ENCODE measurements at regions not wholly inside any gene's neighbourhood (a gene's known extent, or its start where the extent isn't known, plus 50 kb on each side); places are given as distances from the start of the nearest gene placed in this dataset.

DNA sequence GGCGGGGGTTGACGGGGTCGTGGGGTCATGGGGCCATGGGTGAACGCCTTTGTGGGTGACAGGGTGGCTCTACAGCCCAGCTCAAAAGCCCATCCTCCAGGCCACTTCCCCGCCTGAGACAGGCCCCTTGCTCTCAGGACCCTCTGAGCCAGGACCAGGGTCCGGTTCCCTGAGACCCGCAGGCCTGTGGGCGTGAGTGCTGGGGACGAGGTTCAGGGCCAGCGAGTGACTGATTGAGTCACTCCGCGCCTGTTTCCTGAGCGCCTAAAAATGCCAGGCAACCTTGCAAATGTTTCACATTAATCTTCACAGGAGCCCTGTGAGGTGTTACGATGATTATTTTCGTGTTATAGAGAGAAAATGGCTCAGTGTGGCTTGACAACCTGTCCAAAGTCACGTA, 97.8 kb downstream of the ZNF674 start:
- DNase-seq: no peak
- Mint-ChIP-seq H3K4me3 (peak overlapping the region; percentile 86), H3K4me1 (peaks cover 34% of the 10 kb centered on the region), H3K27ac (peak overlapping the region; percentile 89), H3K27me3 (no peaks in the 10 kb centered on the region), H3K9me3 (no peaks in the 10 kb centered on the region), H3K36me3 (peaks cover 27% of the 10 kb centered on the region)
- CTCF ChIA-PET: no interaction called here

DNA sequence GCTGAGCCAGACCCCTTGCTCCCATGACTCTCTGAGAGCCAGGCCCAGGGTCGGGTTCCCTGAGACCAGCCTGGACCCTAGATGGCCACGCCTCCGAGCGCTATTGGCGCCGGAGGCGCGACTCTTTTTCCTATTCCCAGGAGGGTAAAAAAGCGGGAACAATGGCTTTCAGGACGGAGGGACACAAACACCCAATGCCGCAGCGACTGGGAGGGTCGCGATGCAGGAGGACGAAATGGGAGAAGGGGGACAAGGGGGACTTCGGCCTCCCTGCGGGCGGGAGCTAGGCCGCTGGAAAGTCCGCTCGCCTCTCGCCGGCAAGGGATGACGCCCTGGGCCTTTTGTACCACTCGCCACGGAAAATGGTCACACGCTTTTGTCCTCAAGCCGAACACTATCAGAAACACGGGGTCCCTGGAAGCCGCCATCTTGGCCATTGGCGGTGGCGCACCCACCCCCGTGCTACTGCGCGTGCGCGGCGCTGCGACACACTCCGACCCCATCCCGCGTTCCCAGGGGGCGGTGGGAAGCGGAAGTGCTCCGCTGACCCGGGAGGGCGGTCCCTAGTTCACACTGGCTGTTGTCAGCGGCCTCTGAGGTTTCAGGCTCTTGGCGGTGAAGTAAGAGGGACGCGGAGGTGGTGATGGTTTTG, 98.4 kb downstream of the ZNF674 start:
- Mint-ChIP-seq H3K36me3 (peaks cover 21% of the 10 kb centered on the region), H3K9me3 (no peaks in the 10 kb centered on the region), H3K27me3 (no peaks in the 10 kb centered on the region), H3K27ac (peak overlapping the region; percentile 89), H3K4me3 (peak overlapping the region; percentile 86), H3K4me1 (peaks cover 29% of the 10 kb centered on the region)
- CTCF ChIA-PET: no interaction called here
- DNase-seq: peak; percentile 86

DNA sequence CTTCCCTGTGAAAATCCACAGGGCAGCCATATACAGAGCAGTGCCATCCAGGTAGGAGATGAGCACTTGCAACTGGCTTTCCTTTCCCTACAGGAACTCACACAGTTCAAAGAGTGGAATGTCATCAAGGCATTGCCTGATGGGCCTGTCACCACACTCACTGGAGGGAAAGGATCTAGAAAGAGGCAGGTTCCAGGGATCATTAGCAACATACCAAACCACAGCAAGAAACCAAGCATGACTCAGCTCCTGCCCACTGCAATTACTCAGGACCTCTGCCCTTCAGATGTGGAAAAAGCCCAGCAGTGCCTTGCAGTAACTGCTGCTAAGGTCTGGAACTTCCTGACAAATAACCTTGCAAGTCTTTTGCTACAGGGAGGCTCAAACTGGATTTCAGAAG, 101.2 kb downstream of the ZNF674 start:
- Mint-ChIP-seq H3K4me3 (no peak overlapping the region), H3K36me3 (peaks cover 6% of the 10 kb centered on the region), H3K27ac (no peak overlapping the region), H3K27me3 (no peaks in the 10 kb centered on the region), H3K4me1 (peaks cover 20% of the 10 kb centered on the region), H3K9me3 (no peaks in the 10 kb centered on the region)
- CTCF ChIA-PET: no interaction called here
- DNase-seq: no peak

DNA sequence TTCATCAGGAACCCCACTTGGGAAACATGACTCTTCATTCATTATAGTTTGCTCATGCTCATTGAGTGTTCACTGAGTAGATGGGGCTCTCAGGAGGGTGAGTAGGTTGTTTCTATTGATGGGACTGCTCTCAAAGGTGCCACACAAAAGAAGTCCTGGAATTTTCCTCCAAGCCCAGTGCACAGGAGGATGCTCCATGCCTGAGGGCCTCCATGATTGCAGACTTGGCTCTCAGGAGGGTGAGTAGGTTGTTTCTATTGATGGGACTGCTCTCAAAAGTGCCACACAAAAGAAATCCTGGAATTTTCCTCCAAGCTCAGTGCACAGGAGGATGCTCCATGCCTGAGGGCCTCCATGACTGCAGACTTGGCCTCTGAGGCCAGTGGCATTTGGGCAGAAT, 108.5 kb downstream of the ZNF674 start:
- H3K9me3 Mint-ChIP-seq: no peaks in the 10 kb centered on the region
- CTCF ChIA-PET: no interaction called here
- no peaks in the 10 kb centered on the region for H3K36me3 Mint-ChIP-seq
- no peak overlapping the region for H3K4me3 Mint-ChIP-seq
- no peak overlapping the region for H3K27ac Mint-ChIP-seq
- H3K27me3 Mint-ChIP-seq: no peaks in the 10 kb centered on the region
- no peak for DNase-seq
- no peaks in the 10 kb centered on the region for H3K4me1 Mint-ChIP-seq

DNA sequence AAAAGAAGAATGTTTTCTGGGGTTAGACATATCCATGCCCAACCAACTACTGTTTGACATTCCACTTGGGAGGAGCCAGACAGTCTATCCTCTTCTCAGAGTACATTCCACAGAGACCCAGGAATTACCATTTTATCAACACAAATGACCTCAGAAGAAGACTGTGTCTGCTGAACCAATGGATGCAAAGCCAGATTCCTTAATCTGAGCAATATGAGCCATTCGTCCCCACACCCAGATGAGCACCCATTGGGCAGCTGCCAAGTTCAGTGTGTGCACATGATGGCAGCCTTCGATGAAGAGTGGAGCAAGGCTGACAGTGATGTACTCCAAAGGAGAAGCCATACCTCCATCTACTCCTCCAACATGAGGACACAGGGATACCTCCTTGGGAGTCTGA, 111.3 kb downstream of the ZNF674 start:
- no peak for DNase-seq
- H3K9me3 Mint-ChIP-seq: no peaks in the 10 kb centered on the region
- no peak overlapping the region for H3K27ac Mint-ChIP-seq
- H3K27me3 Mint-ChIP-seq: no peaks in the 10 kb centered on the region
- no peaks in the 10 kb centered on the region for H3K4me1 Mint-ChIP-seq
- CTCF ChIA-PET: no interaction called here
- no peaks in the 10 kb centered on the region for H3K36me3 Mint-ChIP-seq
- no peak overlapping the region for H3K4me3 Mint-ChIP-seq

DNA sequence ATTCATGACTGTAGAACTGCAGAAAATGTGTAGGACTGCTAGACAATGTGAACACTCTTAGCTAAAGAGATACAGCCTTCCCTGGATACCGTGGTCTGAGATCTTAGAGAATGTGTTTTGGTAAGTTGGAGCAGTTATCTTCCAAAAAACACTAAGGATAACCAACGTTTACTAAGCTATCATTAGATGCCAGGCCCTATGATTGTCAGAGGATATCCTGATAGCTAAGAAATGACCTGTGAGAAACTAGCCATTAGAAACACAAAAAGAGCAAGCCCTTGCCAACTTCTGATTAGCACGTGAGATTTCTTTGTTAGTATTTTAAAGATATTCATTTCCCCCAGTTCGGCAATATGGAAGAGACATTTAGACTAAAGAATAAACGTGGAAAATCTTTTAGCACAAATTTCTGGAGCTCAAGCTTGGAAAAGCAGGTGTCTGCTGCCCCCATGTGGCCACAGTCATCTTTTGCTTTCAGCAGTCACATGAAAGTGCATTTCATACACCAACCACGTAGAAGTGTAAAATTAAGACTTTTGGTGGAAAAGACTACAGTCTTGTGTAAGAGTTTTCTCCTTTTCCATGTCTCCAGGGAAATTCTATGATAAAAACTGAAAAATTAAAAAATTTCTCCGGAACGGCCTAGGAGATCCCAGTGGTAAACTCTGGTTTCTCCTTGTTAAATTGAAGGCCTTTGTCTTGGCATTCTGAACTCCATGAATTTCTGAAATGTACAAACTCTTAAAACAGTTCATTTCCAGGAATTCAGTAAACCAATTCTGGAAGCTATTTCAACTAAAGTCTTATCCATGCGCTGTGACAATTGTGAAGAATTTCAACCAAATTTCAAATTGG, 136.4 kb downstream of the ZNF674 start:
- Mint-ChIP-seq H3K4me3 (no peak overlapping the region), H3K4me1 (no peaks in the 10 kb centered on the region), H3K27me3 (no peaks in the 10 kb centered on the region), H3K36me3 (no peaks in the 10 kb centered on the region), H3K27ac (no peak overlapping the region), H3K9me3 (no peaks in the 10 kb centered on the region)
- CTCF ChIA-PET: interaction anchor here (1.0 to 1.7 kb wide), 8 partner anchors 11 to 893 kb away, joined by 3 to 10 read pairs (median 4); no protein-coding TSS in a partner anchor
- peak; percentile 72 for DNase-seq

DNA sequence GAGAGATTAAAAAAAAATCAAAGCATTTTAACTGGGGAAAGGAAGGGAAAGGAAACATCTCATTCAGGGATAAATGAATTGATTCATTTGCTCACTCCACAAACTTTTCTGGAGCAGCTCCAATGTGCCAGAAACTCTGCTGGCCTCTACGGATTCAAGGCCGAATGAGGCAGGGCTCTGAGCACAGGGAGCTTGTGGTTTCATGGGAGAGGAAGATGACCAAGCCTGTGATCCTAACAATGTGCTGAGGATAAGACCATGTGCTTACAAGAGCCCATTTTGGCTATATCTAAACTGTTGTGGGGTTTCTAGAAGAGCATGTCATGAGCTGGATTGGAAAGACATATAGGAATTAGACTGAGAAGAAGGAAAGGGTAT, 137.5 kb downstream of the ZNF674 start:
- DNase-seq: no peak
- H3K27ac Mint-ChIP-seq: no peak overlapping the region
- CTCF ChIA-PET: interaction anchor here (1.1 to 1.7 kb wide), 6 partner anchors 10 to 1084 kb away, joined by 3 to 10 read pairs (median 4); no protein-coding TSS in a partner anchor

DNA sequence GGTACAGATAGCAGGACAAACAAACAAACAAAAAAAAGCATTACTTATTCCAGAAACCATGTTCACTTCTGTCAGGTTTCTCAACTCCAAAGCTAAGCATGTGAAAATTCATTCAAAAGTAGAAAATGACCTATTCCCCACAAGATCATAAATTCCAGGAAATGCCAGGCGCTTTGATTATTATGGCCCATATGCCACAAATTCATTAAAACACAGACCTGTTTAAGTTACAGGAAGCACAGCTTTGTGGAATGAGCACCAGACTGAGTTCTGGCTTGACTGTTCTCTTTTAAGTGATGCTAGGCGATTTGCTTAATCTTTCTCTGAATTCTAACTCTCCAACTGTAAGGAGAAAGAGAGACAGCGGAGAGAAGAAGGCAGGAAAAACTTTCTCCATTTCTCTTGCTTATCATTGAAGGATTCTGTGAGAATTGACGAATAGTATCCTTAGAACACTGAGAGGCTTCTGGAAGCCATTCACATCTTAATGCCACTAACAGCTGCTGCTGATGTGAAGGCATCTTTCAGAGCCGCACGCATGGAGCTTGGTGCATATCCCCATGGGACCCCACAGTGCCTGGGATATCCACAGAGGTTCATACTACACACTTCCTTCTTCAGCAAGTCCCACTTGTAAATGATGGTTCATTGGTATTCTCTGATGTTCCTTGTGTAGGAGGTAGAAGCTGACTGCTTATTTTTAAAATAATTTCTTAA, 138.0 kb downstream of the ZNF674 start:
- no peak overlapping the region for H3K4me3 Mint-ChIP-seq
- no peak overlapping the region for H3K27ac Mint-ChIP-seq
- no peaks in the 10 kb centered on the region for H3K4me1 Mint-ChIP-seq
- no peaks in the 10 kb centered on the region for H3K9me3 Mint-ChIP-seq
- peaks cover 5% of the 10 kb centered on the region for H3K27me3 Mint-ChIP-seq
- CTCF ChIA-PET: interaction anchor here (1.2 to 1.7 kb wide), 2 partner anchors 892 to 1084 kb away, joined by 3 to 10 read pairs; no protein-coding TSS in a partner anchor
- H3K36me3 Mint-ChIP-seq: no peaks in the 10 kb centered on the region
- DNase-seq: no peak

More for the DNA sequence above, 137.5 kb downstream of the ZNF674 start:
- H3K36me3 Mint-ChIP-seq: no peaks in the 10 kb centered on the region
- no peak overlapping the region for H3K4me3 Mint-ChIP-seq
- peaks cover 2% of the 10 kb centered on the region for H3K27me3 Mint-ChIP-seq
- H3K9me3 Mint-ChIP-seq: no peaks in the 10 kb centered on the region
- H3K4me1 Mint-ChIP-seq: no peaks in the 10 kb centered on the region

DNA sequence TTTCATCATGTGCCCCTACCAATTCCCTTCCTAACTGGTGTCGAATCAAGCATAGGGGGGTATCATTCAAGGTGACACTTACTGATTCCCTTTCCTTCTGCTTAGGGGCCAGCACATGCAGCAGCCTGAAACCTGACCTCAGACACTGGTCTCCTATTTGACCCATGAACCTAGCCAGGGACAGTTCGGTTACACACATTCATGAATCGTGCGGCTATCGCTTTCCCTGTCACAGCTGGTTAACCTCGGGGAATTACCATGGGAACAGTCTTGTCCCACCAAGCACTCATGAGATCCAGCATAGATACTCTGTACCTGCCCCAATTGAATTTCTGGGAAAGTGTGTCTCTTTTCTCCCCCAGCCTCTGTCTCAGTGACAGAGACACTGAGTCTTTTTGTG, 140.4 kb downstream of the ZNF674 start:
- CTCF ChIA-PET: interaction anchor here (1.2 kb wide), 1 partner anchor 18 kb away, joined by 3 read pairs; no protein-coding TSS in a partner anchor

DNA sequence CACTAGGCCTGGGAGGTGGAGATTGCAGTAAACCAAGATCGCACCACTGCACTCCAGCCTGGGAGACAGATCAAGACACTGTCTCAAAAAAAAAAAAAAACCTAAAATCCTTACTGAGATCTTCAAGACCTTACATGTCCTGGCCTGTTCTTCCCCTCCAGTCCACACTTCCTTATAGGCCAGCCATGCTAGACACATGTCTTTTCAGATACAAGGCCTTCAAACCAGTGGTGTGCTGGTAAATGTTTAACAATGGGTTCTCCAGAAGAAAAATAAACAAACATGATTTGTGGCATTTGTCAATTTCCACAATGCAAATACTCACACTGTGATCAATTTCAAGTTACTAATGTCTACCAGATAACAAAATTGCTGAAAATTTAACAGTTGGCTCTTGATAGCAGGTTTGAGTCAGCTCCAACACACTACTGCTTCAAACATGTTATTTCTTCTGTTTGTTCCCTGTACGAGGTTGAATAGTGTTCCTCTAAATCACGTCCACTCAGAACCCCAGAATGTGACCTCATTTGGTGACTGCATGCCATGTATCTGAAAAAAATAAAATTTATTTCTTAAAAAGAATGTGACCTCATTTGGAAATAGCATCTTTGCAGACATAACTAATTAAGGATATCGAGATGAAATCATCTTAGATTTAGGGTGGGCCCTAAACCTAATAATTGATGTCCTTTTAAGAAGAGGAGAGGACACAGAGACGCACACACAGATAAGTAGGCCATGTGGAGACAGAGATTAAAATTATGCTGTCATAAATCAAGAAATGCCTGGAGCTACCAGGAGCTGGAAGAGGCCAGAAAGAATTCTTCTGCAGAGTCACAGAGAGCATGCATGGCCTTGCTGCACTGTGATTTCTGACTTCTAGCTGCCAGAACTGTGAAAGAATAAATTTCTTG, 144.4 kb downstream of the ZNF674 start:
- no peak for DNase-seq
- H3K9me3 Mint-ChIP-seq: peaks cover 4% of the 10 kb centered on the region
- no peak overlapping the region for H3K27ac Mint-ChIP-seq
- H3K4me1 Mint-ChIP-seq: no peaks in the 10 kb centered on the region
- CTCF ChIA-PET: no interaction called here
- peaks cover 5% of the 10 kb centered on the region for H3K27me3 Mint-ChIP-seq
- H3K4me3 Mint-ChIP-seq: no peak overlapping the region
- H3K36me3 Mint-ChIP-seq: no peaks in the 10 kb centered on the region

More for the DNA sequence above, 140.4 kb downstream of the ZNF674 start:
- no peak overlapping the region for H3K4me3 Mint-ChIP-seq
- H3K27me3 Mint-ChIP-seq: peaks cover 5% of the 10 kb centered on the region
- no peaks in the 10 kb centered on the region for H3K9me3 Mint-ChIP-seq
- H3K27ac Mint-ChIP-seq: no peak overlapping the region
- H3K36me3 Mint-ChIP-seq: no peaks in the 10 kb centered on the region
- DNase-seq: no peak
- no peaks in the 10 kb centered on the region for H3K4me1 Mint-ChIP-seq

DNA sequence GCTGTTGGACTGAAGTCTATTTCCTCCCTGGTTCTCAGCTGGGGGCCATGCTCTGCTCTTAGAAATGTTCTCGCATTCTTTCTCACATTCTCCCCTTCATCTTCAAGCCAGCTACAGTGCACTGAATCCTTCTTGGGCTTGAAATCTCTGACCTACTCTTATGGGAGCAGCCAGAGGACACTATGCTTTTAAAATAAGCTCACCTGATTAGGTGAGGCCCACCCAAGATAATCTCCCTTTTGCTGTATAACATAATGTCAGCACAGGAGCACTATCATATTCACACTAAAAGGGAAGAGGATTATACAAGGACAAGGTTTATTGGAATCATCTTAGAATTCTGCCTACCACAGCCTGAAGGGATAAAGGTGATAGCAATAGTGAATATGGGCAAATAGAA, 146.3 kb downstream of the ZNF674 start:
- H3K27ac Mint-ChIP-seq: no peak overlapping the region
- no peaks in the 10 kb centered on the region for H3K4me1 Mint-ChIP-seq
- H3K4me3 Mint-ChIP-seq: no peak overlapping the region
- peaks cover 4% of the 10 kb centered on the region for H3K9me3 Mint-ChIP-seq
- CTCF ChIA-PET: no interaction called here
- peaks cover 5% of the 10 kb centered on the region for H3K27me3 Mint-ChIP-seq
- DNase-seq: no peak
- H3K36me3 Mint-ChIP-seq: no peaks in the 10 kb centered on the region

DNA sequence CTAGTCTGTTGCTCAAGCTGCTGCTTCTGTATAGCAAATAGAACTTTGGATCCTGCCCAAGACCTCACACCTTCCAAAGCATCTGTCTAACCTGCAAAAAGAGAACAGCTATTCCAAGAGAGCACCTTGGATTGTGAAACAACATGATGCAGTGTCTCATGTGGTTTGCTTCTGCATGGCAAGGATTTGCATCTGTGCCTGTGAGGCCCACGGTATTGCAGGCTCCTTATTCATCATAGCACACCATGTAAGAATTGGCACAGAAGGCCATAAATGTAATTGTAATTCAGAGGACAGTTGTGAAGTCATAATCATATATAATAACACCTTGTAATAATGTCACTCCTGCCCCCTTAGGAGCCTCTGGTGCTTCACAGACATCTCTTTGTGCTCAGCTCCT, 147.1 kb downstream of the ZNF674 start:
- Mint-ChIP-seq H3K9me3 (peaks cover 4% of the 10 kb centered on the region), H3K4me1 (no peaks in the 10 kb centered on the region), H3K36me3 (no peaks in the 10 kb centered on the region), H3K27ac (no peak overlapping the region), H3K4me3 (no peak overlapping the region), H3K27me3 (peaks cover 5% of the 10 kb centered on the region)
- DNase-seq: no peak
- CTCF ChIA-PET: interaction anchor here (1.3 kb wide), 1 partner anchor 10 kb away, joined by 6 read pairs; no protein-coding TSS in a partner anchor

DNA sequence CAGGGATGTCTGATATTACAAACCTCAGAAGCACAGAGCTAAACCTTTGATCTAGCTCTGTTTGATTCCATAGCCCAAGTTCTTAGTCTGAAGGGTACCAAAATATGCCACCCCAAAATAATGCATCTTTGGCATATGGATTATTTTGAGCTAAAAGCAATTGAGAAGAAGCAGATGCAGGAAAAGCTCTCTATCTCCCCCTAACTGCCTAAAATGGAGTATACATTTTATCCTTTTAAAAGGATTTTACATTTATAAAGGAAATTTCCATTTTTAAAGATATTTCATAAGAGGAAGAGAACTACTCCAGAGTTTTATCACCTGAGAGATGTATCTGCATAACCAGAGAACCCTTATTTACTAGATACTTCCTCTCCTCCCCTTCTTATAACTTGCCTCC, 158.7 kb downstream of the ZNF674 start:
- Mint-ChIP-seq H3K27ac (no peak overlapping the region), H3K27me3 (peaks cover 5% of the 10 kb centered on the region), H3K4me3 (no peak overlapping the region), H3K4me1 (no peaks in the 10 kb centered on the region), H3K36me3 (no peaks in the 10 kb centered on the region), H3K9me3 (no peaks in the 10 kb centered on the region)
- DNase-seq: no peak
- CTCF ChIA-PET: interaction anchor here (0.6 to 1.4 kb wide), 6 partner anchors 11 to 871 kb away, joined by 3 read pairs; no protein-coding TSS in a partner anchor

All from activated naive CD4-positive, alpha-beta T cell treated with anti-CD3 and anti-CD28 coated beads, Interleukin-2, amount 10 ng/mL, durations not matched to agents 7 days and 5 days (primary cell).